ENCODE measurements at regions not wholly inside any gene's neighbourhood (a gene's known extent, or its start where the extent isn't known, plus 50 kb on each side); places are given as distances from the start of the nearest gene placed in this dataset.

DNA sequence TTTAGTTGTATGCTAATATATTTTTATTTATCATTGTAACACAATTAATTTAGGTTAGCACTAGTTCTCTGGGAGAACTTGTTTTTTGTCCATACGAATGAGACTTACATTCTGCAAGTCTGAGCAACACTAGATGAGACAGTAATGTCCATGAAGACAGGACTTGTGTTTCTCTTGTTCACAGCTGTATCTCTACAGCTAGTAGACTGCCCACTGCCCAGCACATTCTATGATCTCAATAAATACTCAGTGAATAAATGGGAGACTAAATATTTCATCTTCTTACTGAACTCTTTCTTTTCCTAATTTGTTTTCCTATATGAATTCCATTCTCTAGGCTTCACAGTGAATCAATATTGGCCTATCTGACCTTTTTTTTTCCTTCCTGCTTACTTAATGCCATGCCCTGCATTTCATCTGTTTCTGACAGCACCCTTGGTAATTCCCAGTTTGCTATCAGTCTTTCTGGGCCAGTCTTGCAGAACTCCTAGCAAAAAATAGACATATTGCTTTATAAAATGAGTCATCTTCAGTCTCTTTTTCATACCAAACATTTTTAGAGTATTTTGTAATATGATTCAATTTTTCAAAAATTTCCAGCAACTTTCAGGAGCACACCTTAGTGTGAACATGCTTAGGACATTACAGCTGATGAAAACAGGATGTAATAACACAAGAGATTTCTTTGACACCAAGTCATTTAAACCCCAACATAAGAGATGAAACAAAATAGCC lies 185.5 kb upstream of the ATP2B1 start:
- no peak for DNase-seq (ENCODE audit: low read depth, low spot score)

DNA sequence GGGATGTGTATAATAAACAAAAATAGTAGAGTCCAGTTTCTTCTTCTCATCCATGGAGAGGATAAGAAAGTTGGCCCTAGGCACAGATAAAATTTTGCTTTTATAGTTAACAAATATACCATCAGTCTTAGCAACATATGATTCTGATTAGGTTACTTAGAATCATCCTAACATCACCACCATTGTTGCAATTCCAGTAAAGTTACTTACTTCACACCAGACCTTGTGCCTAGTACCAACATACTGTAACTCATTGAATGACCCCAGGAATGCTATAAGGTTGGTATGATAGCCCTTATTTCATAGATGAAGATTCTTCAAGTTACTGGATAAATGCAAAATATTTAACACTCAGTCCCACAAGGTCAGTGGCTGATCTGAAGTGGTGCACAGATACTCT lies 183.8 kb upstream of the ATP2B1 start:
- no peak for DNase-seq (ENCODE audit: low read depth, low spot score)

DNA sequence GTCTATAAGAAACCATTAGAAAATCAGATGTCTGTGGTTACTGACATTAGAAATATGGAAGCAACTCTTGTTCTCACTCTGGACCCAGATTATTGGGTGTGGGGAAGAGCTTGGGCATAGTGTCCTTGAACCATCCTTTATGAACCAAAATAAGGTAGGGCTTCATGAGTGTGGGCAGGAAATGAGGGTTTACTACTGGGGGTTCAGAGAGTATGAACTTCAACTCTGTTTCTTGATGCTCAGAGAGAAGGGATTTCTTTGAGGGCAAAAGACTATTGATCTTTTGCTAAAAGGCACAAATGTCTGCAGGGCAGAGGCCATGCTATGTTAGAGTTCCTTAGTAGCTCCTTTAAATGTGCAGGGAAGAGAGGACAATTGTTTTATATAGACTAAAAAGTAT lies 183.3 kb upstream of the ATP2B1 start:
- DNase-seq (ENCODE audit: low read depth, low spot score), result no peak

DNA sequence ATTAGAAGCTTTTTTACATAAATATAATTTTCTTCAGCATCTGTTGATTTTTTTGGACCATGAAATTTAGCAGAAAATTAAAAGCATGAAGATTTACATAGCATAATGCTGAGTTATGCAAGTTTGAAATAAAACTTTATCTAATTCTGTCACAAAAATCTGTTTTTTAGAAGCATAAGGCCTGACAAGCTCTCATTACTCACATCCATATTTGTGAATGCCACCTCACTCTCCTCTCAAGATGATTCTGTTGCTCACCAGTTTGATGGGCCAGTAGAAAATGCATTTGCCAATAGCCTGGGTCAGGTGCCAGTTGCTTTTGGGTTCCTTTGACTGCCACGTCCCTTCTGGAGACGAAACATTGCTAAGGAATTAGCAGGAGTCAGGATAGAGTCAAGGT lies 181.5 kb upstream of the ATP2B1 start:
- no peak for DNase-seq (ENCODE audit: low read depth, low spot score)

DNA sequence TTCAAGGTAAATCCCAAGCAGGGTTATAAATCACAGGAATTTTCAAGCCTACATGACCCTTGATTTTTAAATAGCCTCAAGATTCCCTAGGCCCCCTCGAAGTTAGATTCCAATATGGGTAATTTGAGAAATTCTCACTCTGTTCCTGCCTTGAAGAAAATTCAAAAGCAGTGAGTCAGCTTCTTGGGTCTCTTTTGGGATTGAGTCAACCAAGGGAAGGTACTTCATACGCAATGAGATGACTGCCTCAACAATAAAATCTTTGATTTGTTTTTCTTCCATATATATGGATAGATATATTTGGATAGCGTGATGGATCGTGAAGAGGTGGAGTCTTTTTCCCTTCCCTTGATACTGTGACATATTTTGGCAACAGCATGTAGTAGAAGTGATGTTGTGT lies 180.4 kb upstream of the ATP2B1 start:
- no peak for DNase-seq (ENCODE audit: low read depth, low spot score)

DNA sequence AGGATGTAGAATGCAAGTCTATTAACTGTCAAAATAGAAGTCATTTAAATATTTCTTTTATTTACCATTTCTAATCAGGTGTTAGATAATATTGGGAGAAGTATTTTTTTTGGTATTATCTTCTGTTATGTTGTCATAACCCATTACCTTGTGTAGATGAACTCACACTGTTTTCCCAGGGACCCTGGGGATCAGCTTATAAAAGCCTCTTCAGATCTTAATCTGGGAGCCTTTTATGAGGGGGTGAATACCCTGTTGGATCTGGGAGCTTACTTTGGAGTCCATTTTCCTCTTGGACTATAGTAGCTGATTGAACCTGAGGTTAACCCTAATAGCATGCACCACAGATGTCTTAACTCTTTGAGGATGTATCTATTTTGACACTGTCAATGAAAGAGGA lies 176.3 kb upstream of the ATP2B1 start:
- no peak for DNase-seq (ENCODE audit: low read depth, low spot score)

DNA sequence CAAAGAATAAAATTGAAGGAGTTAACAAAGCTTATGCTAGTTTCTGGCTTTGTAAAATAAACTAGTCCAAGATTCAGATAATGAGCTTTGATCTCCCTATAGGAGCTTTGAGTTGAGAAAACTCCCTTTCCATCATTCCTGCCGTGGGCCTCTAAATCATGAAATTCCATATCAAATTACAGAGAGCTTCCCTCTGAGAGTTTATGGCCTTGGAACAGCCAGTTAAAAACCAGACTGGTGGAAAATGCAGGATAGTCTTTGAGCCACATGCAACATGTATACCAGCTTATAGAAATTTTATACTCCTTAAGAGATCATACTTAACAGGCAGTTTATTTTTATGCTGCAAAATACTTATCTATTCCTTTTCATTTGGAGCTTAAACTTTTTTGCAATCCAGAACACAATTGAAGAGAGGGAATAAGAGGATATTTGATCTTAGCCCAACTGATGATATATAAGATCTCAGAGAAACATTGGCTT lies 175.8 kb upstream of the ATP2B1 start:
- DNase-seq (ENCODE audit: low read depth, low spot score), result no peak

DNA sequence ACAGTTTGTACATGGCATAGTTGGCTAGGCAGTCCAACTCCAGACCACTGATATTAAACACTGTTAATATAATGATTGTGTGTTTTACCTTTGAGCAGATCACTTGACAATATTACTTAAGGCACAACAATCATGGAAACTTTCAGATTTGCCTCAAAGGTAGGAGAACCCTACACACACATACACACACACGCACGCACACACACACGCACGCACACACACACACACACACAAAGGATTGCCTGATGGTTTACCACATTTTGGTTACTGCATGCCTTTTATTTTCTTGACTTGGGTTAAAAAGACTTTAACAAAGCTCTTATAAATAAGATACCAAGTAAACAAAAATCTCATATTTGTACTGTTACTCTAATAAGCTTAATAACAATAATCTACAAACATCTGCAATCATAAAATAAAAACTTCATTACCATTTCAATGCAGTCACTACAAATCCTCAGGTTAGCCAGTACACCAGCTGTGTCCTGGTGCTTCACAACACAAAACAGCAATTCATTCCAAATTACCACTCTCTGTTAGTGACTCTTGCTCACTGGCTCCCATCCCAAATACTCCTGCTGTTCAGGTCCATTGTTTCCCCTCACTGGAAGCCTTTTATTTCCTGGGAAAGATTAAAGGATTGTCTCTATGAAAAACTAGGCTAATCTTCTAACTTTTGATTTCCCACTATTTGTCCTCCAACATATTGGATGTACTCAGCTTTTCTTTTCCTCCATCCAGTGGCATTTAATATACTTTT lies 175.2 kb upstream of the ATP2B1 start:
- no peak for DNase-seq (ENCODE audit: low read depth, low spot score)

DNA sequence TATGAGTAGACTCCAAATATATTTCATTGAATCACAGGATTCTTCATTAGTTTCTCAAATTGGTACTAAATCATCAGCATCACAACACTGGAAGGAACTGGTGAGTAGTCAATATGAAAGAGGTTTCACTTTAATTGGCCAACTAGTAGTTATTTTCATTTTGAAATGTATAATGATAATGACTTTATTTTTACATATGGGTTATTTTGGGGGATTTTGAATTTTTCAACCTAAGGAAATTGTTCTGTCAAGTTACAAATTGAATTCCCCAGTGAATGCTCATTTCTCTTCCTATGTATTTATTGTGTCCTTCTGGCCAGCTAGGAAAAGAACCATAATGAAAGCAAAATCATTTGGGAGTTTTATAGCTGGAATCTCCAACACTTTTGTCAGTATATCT lies 174.2 kb upstream of the ATP2B1 start:
- no peak for DNase-seq (ENCODE audit: low read depth, low spot score)

DNA sequence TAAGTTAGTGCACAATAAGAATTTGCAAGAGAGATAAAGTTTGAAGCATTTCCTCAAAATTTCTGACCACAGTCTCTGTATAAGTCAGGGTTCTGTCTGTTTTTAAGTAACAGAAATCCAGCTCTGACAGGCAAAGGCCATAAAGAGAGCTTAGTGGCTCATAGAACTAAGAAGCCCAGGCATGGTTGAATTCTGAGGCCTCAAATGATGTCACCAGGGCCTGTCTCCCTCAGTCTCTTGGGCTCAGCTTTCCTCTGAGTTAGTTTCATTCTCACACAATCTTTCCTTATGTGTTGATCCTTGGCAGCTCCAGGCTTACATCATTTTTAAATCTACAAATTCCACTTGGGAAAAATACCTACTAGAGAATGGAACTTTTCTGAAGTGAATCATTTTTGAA lies 173.4 kb upstream of the ATP2B1 start:
- no peak for DNase-seq (ENCODE audit: low read depth, low spot score)

DNA sequence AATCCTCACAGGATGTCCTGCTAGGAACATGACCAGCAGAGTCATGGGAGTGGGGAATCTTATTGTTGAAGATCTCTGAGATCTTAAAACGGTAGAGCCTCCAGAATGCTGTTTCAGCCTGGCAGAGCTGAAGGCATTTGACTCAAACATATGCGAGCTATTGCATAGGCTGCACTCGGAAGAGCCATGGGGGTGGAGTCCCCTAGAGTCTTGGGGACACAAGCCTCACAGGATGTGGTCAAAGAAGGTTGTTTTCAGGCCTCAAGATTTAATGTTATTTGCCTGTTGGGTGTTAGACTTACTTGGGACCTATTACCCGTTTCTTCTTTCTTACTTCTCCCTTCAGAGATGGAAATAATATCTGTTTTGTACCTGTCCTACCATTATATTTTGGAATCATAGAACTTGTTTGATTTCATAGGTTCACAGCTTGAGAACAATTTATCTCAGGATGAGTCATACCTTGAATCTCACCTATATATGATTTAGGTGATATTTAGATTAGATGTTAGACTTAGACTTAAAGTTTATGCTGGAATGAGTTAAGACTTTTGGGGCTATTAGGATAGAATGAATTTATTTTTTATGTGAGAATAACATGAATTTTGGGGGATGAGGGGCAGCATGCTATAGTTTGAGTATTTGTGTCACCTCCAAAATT lies 172.2 kb upstream of the ATP2B1 start:
- no peak for DNase-seq (ENCODE audit: low read depth, low spot score)

DNA sequence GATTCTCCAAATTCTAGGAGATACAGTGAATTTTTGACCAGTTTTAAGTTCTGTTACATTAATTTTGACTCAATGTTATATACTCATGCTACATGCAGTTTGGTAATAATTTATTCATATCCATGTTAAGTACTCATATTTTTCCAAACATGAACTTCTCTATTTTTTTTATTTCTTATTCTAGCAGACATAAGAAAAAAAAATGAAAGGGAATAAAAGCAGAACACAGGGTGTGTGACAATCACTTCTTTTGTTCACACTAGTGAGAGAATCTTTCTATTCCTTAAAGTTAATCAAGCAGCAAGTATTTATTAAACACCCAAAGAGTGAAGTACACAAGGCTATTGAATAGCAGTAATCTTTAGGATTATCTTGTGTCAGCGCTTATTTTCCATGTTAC lies 171.1 kb upstream of the ATP2B1 start:
- DNase-seq (ENCODE audit: low read depth, low spot score), result no peak

DNA sequence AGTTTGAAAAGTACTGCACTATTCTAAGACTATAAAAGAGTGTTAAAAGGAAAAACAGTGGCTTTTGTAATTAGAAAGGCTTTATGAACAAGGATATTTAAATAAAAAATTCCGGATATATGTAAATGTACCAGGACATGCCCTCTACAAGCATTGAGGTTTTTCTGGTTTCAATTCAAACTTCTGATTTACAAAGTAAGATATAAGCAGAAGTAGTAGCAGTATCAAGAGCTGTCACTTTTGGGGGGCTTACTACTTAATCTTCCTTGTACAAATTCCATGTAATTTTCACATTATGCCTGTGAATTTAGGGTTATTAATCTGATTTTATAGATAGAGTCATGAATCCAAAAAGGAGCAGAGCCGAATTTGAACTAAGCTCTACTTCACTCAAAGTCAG lies 170.3 kb upstream of the ATP2B1 start:
- no peak for DNase-seq (ENCODE audit: low read depth, low spot score)

DNA sequence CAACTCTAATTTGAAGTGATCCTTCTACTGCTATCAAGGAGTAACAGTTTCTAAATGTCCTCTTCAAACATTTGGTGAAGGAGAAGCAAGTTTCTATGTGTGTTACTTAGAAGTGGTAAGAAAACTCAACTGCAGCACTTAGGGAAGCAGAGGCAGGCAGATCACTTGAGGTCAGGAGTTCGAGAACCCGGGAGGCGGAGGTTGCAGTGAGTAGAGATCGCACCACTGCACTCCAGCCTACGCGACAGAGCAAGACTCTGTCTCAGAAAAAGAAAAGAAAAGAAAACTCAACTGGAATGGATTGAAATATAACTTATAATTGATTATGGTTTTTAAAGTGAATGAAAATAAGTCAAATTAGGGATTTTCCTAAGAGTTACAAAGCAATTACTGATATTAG lies 169.7 kb upstream of the ATP2B1 start:
- DNase-seq (ENCODE audit: low read depth, low spot score), result no peak

DNA sequence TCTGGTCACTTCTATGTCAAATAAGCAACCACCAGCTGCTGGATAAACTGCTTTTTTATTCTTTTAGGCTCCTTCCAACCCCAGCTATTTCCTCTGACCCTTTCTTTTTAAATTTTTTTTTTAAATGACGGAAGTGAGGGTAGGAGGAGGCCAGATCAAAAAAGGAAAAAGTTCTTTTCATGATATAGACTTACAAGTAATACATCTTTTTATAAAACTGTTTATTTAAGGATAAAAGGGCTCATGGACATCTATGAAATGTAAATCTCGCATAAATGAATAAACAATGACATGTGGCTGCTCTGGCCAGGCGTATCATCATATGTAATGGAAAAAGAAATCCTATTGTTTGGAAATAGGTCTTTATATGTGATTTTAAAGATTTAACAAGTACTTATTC lies 169.0 kb upstream of the ATP2B1 start:
- DNase-seq (ENCODE audit: low read depth, low spot score), result no peak

DNA sequence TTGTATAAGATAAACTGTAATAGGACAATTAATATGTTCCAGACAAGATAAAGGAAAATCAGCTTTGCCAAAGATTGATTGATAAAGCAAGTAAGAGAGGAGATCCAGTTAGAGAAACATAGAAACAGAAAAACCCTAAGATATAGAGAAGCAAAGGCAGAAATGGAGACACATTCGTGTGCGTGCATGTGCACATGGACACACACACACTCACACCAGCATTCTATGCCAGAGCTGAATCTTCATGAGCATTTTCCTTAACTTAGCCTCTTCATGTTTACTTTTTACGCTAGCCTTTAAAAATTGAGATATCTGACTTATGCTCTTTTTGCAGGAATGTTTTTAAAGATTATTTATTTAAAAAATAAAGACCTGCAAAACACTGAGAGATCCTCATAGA lies 168.5 kb upstream of the ATP2B1 start:
- no peak for DNase-seq (ENCODE audit: low read depth, low spot score)

DNA sequence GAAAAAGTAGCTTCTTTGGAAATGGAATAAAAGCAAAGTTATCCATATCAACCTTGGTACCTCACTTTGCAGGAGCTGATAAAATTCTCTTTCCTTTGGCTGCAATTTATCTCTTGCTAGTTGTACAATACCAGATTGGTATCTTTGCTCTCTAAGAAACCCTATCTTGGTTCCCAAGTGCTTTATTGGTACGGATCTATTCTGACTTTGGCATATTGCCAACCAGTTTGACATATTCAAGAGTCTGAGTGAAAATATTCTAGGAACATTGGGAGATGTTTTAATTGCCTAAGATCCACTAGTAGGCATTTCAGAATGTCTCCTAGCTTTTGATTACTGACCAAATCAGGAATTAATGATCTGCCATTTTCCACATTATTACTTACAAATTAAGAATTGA lies 167.2 kb upstream of the ATP2B1 start:
- no peak for DNase-seq (ENCODE audit: low read depth, low spot score)

DNA sequence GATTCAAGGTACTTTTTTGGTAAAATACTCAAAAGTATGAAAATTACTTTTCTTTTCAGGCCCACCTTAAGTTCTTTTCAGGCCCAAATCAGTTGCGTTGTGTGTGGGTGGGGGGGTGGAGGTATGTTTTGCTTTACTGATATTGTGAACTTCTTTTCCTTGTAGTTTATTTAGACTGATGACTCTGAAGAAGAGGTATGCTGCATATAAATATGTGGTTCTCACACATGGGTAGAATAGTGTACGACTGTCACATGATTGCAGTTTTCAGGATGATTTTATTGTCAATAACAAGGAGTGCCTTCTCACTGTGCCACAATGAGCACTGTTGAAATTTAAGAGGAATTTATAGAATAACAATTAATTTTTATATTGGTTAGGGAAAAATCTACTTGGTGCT lies 166.6 kb upstream of the ATP2B1 start:
- DNase-seq (ENCODE audit: low read depth, low spot score), result no peak

DNA sequence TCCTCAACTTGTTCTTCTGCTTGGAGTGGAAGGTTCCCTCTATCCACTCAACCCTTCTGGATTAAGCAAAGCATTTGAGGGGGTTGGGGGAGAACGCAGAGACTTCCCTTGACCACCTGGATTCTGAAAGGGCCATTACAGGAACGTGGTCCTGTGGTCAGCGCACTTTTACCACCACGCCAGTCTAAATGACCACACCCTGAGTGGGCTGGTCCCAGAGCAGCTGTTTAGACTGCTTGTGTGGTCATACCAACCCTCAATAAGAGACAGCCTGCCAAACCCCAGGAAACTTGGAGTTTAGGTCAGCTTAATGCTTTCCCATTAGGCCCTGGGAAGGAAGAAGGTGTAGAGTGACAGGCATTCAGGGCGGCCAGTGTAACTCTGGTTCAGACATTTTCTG lies 165.5 kb upstream of the ATP2B1 start:
- DNase-seq (ENCODE audit: low read depth, low spot score), result no peak

DNA sequence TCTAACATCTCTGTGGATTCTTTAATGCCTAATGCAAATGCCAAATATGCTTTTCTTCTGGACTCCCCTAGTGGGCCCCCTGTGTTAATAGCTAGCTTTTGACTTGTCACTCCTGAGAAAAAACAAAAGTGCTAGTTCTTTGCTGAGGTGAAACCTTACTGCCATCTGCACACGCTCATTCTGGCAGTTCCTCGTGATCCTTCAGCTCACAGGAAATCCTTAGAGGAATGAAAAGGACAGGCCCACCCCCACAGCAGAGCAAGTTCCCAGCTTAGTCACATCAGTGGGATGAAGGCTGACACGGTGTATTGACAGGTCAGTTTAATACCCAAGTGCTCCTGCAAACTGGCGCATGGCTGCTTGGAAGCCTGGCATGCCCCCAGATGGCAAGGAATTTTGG lies 165.1 kb upstream of the ATP2B1 start:
- DNase-seq (ENCODE audit: low read depth, low spot score), result no peak

DNA sequence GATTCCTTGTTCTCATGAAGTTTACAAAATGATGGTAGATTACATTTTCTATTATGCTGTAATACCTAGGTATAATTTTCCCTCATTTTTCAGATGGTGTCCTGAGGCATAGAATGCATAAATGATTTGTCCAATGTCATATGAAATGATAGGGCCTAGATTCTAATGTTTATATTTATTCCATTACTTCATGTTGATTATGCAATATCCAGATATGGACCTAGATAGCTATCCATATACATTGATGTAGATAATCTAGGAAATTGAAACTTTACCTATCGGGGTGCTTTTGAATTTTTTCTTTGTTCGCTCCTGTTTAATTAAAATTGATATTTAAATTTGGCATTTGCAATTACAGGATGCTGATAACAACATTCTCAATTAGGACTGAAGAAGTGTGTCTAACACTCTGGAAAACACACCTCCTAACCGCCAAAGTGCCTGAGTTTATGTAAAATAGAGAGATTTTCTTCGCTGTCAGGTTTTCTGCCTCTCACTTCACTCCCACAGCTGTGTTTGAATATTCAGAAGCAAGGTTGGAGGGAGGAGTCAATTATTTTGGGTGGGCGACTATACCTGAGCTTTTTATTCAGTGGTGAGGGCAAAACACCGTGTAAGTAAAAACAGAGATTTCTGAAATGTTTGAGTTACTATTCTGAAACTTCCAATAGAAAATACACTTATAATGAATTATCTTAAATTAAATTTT lies 164.4 kb upstream of the ATP2B1 start:
- no peak for DNase-seq (ENCODE audit: low read depth, low spot score)
